ENCODE measurements at regions not wholly inside any gene's neighbourhood (a gene's known extent, or its start where the extent isn't known, plus 50 kb on each side); places are given as distances from the start of the nearest gene placed in this dataset.

- peak; percentile 35 for DNase-seq (ENCODE audit: low spot score)
Observed at GRCh38 chr10:107733328-107734130, 569.0 kb upstream of the SORCS1 start.

DNA sequence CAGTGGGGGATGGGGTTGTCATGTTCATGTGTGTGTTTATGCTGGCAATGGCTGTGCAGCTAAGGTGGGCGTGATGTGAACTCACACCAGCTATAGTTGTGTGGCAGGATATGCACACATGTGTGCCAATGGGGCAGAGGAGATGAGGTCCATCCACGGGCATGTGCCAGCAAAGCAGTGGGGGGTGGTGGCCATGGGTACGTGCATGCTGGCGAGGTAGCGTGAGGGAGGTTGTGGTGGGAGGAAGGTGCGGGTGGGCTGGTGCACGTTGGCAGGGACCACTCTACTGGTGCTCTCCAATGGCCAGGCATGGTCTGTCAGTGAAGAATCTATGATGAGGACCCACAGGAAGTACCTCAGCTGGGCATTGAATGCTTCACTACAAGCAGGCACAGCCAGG is 567.5 kb upstream of the SORCS1 start:
- no peak for DNase-seq (ENCODE audit: low spot score)

DNA sequence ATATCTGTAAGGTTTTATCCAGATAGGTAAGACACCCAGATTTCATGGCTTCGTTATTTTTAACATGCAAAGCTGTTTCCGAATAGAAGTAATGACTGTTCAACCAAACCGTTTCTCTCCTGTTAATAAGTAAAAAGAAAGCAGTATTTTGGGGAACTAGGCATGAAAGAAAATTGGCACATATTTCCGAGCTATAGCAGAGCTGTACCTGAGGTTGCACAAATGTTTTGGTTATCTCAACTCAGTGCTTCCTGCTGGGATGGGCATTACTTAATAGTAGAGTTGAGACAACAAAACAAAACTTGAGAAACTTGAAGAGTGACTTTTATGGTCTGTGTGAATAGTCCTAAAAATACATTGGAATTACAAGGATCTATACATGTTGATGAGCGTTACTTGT is 564.3 kb upstream of the SORCS1 start:
- DNase-seq (ENCODE audit: low spot score), result no peak

GRCh38 chr10:107727767-107728317 is 563.3 kb upstream of the SORCS1 start:
- peak; percentile 41 for DNase-seq (ENCODE audit: low spot score)

DNA sequence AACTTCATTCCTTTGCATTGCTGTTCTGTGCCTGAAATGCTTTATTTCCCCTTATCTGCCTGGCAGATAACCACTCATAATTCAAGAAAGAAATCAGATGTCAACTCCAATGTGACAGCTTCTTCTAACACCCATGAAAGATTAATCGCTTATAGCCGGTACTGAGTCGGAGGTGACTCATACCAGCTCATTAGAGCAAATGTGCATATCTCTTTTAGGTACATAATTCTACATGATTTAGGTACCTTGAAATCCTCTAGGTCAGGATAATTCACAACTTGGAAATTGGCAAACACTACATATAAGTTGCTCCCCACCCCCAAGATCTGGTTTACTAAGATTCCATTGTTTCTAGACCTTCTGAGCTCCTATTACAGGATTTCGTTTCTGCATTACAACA is 554.4 kb upstream of the SORCS1 start:
- peak; percentile 69 for DNase-seq (ENCODE audit: low spot score)

DNA sequence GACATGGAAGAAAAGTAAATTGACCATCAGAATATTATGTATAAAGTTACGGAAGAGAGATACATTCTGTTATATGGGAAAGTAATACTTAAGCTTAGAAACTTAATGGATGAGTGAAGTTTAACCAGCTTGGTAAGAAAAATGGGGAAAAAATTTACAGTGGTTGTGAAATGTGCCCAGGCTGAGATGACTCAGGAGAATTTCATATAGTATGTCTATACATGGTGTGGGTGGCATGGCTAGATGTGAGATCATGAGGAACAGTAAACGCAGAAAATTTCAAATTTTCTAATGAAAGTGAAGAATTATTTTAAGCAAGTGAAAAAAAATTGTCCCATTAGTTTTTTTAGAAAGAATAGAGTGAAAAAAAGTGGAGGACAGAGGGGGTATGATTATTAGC is 552.5 kb upstream of the SORCS1 start:
- no peak for DNase-seq (ENCODE audit: low spot score)

- no peak for DNase-seq (ENCODE audit: low spot score)
Observed at GRCh38 chr10:107715565-107715964, 551.1 kb upstream of the SORCS1 start.

- no peak for DNase-seq (ENCODE audit: low spot score)
Observed at GRCh38 chr10:107708981-107709380, 544.5 kb upstream of the SORCS1 start.

- no peak for DNase-seq (ENCODE audit: low spot score)
Observed at GRCh38 chr10:107706096-107706725, 541.7 kb upstream of the SORCS1 start.

GRCh38 chr10:107701943-107702342 is 537.4 kb upstream of the SORCS1 start:
- DNase-seq (ENCODE audit: low spot score), result no peak

DNA sequence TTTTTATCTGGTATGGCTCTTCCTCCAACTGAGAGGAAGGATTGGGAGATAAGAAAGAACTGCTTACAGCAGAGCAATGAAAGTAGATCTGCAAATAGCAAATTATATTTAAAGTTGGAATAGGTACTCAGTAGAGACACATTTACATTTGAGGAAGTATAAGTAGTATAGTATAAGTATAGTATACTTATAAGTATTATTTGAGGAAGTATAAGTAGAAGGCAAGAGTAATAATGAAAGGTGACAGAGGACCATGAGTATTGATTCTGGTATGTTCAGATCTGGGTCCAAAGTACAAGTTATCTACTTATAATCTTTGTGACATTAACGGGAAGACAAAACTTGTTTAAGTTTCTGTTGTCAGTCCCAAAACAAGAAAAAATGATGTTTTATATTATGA is 527.6 kb upstream of the SORCS1 start:
- no peak for DNase-seq (ENCODE audit: low spot score)

DNA sequence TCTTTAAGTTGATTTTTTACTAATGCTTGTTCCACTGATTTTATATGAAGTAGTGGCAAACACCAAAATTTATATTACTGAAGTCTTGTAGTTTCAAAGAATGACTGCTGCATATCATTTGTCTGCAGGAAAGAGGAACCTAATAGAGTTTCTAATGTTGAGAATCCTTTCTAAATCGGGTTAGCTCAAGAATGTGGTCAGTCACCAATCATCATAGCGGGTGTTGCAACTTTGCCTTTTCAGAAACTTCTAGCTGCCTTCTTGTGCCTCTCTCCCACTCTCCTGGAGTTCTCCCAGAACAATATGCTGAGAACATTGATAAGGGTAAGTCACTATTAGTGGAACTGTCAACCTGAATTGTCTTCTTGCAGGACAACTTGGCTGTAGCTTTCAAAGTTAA is 524.8 kb upstream of the SORCS1 start:
- no peak for DNase-seq (ENCODE audit: low spot score)

DNA sequence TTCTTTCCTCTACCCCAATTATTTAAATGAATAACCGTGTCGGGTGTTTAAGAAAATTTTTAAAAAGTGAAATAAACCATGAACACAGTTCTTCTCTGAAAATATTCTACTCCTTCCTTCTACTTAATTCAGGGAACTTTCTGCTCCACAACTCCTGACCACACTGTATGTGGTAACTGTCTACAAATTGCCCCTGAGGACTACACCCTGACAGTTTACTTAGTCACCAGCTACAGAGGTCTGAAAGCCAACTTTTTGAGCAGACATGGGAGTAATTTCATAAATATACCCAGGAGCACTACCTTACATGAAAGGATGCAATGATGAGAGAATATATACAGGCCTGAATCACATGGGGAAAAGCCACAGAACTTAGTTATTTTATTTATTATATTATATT is 523.2 kb upstream of the SORCS1 start:
- no peak for DNase-seq (ENCODE audit: low spot score)

GRCh38 chr10:107686095-107686494 is 521.6 kb upstream of the SORCS1 start:
- DNase-seq (ENCODE audit: low spot score), result no peak

DNA sequence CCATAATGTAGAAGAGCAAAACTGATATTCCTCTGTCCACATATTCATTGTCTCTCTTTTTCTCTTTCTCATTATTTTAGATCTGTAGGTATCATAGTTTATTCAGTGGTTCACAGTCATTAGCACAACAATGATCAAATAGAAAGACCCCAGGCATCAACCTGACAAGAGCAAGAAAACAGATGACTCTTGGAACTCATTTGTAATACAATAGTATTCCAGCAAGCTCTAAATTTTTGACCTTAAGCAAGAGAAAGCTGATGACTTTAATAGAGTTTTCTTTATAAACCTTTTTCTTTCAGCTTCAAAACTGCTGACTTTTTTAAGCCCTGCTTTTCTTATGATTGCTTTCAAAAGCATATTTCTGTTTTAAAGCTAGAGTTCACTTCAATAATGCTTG is 507.5 kb upstream of the SORCS1 start:
- DNase-seq (ENCODE audit: low spot score), result no peak

GRCh38 chr10:107666214-107666613 is 501.7 kb upstream of the SORCS1 start:
- no peak for DNase-seq (ENCODE audit: low spot score)

DNA sequence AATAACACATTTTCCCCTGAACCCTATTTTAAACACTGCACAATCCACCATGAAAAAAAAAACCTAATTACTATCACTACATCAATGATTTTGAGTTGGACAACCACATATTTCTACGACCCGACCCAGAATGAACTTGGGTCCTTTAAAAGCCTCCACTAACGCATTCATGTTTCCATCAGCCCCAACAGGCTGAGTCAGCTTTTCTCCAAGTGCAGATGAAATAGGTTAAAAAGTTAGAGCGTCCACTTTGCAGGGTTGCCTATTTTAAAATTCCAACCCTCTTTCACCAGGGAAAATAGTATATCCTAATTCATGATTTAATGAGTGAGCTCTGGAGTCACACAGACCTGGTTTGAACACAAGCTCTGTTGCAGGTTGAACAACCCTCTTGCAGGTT is 501.0 kb upstream of the SORCS1 start:
- no peak for DNase-seq (ENCODE audit: low spot score)

DNA sequence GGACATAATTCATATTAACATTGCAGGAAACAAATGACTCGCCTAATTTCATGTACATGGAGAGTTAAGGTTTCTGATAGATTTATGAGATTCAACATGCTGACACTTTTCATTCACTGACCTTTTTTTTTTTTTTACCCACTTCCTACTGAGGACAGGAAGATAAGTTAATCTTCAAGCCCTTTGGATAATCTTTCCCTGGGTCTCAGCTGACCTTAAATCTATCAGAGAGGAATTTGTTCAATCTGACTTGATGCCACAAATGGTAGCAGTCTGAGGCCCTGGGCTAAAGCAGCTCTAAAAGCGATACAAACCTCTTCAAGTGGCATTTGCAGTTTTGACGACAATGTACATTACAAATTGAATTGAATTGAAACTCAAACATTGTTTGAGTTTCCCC is 493.3 kb upstream of the SORCS1 start:
- DNase-seq (ENCODE audit: low spot score), result no peak

GRCh38 chr10:107656932-107657331 is 492.4 kb upstream of the SORCS1 start:
- no peak for DNase-seq (ENCODE audit: low spot score)

GRCh38 chr10:107653832-107654287 is 489.4 kb upstream of the SORCS1 start:
- DNase-seq (ENCODE audit: low spot score), result peak; percentile 60

- no peak for DNase-seq (ENCODE audit: low spot score)
Observed at GRCh38 chr10:107650939-107651338, 486.4 kb upstream of the SORCS1 start.

GRCh38 chr10:107649249-107649648 is 484.7 kb upstream of the SORCS1 start:
- DNase-seq (ENCODE audit: low spot score), result no peak

- DNase-seq (ENCODE audit: low spot score), result no peak
Observed at GRCh38 chr10:107647462-107647861, 483.0 kb upstream of the SORCS1 start.

Data from A172 (cell line).